ENCODE measurements at regions not wholly inside any gene's neighbourhood (a gene's known extent, or its start where the extent isn't known, plus 50 kb on each side); places are given as distances from the start of the nearest gene placed in this dataset.

- H3K4me3 ChIP-seq (ENCODE audit: control insufficient read depth, low read depth, low read length) = no peak overlapping the region
- peak; percentile 44 for DNase-seq (ENCODE audit: low read depth)
These were observed 410.9 kb upstream of the TRPC7 start for GRCh38 chr5:136776022-136776927.

DNA sequence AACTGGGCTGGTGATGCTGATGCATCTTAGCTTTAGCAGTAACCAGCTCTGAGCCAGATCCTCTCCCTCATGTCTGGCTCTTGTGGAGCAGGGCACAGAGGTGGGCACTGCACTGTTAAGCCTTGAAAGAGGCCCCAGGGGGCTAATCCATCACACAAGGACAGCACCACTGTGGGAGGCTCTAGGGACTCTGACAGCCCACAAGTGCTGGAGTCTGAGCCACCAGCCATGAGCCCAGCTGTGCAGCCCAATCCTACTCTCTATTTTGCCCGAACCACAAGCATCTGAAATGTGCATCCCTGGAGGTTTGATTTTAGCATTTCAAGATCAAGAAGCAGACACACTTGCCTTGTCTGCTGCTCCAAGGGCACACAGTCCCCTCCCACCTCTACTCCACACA is 407.1 kb upstream of the TRPC7 start:
- H3K4me3 ChIP-seq (ENCODE audit: control insufficient read depth, low read depth, low read length) = no peak overlapping the region
- DNase-seq (ENCODE audit: low read depth) = no peak

More at GRCh38 chr5:136776022-136776927, 410.9 kb upstream of the TRPC7 start:
- TF ChIP-seq, protein P1, sequence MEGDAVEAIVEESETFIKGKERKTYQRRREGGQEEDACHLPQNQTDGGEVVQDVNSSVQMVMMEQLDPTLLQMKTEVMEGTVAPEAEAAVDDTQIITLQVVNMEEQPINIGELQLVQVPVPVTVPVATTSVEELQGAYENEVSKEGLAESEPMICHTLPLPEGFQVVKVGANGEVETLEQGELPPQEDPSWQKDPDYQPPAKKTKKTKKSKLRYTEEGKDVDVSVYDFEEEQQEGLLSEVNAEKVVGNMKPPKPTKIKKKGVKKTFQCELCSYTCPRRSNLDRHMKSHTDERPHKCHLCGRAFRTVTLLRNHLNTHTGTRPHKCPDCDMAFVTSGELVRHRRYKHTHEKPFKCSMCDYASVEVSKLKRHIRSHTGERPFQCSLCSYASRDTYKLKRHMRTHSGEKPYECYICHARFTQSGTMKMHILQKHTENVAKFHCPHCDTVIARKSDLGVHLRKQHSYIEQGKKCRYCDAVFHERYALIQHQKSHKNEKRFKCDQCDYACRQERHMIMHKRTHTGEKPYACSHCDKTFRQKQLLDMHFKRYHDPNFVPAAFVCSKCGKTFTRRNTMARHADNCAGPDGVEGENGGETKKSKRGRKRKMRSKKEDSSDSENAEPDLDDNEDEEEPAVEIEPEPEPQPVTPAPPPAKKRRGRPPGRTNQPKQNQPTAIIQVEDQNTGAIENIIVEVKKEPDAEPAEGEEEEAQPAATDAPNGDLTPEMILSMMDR (IDR thresholded peaks at IDR 0.05; ENCODE audit: control insufficient read depth, insufficient read depth, low read depth, low read length, missing control alignments) = no peak

DNA sequence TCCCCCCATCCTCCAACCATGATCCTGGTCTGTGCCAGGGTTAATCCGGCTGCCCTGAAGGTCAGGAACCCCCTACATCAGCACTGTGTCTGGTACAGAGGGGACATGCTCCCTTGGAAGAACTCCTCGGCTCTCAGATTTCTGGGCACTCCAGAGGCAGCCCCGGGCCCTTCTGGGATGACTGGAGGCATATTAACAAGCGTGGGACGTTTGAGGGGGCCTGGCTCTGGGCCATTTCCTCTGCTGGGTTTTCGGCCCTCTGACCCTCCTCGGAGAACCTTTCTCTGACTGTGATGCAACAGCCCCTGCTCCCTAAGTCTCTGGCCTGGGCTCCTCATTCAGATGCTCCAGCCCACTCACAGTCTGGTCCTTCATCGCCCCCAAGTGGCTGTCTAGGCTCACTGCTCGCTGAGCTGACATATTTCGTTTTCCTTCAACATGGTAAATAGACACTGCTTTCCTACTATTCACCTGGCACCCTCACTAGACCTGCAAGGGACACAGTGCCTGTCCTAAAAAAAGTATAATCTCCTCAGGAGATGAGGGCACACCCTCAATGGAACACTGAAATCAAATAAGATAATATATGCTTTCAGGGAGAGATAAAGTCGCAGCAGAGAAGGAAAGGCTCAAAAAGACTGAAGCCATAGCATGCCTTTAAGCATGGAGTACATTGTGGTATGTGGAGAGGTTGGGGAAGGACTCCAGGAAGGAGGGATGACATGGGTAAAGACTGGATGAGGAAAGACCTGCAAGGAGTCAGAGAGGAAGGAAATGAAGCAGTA is 404.7 kb upstream of the TRPC7 start:
- DNase-seq (ENCODE audit: low read depth) = peak; percentile 44
- no peak overlapping the region for H3K4me3 ChIP-seq (ENCODE audit: control insufficient read depth, low read depth, low read length)
- TF ChIP-seq, protein P1 (IDR thresholded peaks at IDR 0.05; ENCODE audit: control insufficient read depth, insufficient read depth, low read depth, low read length, missing control alignments) = peak; percentile 97

More for the DNA sequence above, 407.1 kb upstream of the TRPC7 start:
- TF ChIP-seq, protein P1 (IDR thresholded peaks at IDR 0.05; ENCODE audit: control insufficient read depth, insufficient read depth, low read depth, low read length, missing control alignments) = no peak

- TF ChIP-seq, protein P1 (IDR thresholded peaks at IDR 0.05; ENCODE audit: control insufficient read depth, insufficient read depth, low read depth, low read length, missing control alignments) = no peak
- no peak for DNase-seq (ENCODE audit: low read depth)
- H3K4me3 ChIP-seq (ENCODE audit: control insufficient read depth, low read depth, low read length) = no peak overlapping the region
These were observed 403.7 kb upstream of the TRPC7 start for GRCh38 chr5:136769093-136769492.

DNA sequence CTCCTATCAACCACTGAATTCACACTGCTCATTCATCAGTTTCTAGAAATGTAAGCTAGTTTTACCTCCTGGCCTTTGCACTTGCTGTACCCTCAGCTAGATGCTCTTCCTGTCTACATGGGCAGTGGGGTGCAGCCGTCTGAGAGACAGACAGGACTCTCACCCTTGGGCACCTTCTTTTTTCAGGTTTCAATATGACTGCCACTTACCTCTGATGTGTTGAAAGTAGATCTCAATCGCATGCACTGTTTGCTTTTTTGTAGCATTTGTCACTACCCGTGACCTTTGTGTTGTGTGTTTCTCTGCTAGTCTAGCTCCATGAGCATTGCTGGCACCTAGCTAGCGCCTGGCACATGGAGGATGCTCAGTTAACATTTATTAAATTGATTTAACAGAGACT is 403.1 kb upstream of the TRPC7 start:
- DNase-seq (ENCODE audit: low read depth) = no peak
- TF ChIP-seq, protein P1 (IDR thresholded peaks at IDR 0.05; ENCODE audit: control insufficient read depth, insufficient read depth, low read depth, low read length, missing control alignments) = no peak
- no peak overlapping the region for H3K4me3 ChIP-seq (ENCODE audit: control insufficient read depth, low read depth, low read length)

DNA sequence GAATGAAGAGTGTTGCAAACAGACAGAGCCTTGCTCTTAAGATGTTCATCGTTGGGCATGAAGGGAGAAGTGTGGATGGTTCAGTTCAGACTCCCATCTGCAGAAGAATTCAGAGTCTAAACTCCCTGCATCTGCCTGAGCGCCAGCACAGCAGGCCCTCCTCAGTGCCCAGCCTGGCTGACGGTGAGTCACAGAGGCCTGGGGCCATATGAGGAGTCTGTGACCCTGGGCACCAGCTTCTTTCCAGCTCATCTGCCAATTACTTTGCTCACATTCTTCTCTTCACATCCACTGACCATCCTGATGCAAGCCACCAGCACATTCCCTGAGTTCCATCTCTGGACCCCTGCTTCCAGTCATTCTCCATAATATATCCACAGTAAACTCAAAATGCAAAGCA is 401.1 kb upstream of the TRPC7 start:
- DNase-seq (ENCODE audit: low read depth) = no peak
- TF ChIP-seq, protein P1 (IDR thresholded peaks at IDR 0.05; ENCODE audit: control insufficient read depth, insufficient read depth, low read depth, low read length, missing control alignments) = no peak
- no peak overlapping the region for H3K4me3 ChIP-seq (ENCODE audit: control insufficient read depth, low read depth, low read length)
